CD4-positive, CD25-positive, alpha-beta regulatory T cell (primary cell): ENCODE measurements at regions not wholly inside any gene's neighbourhood (a gene's known extent, or its start where the extent isn't known, plus 50 kb on each side); places are given as distances from the start of the nearest gene placed in this dataset.

Experiments used
- ATAC-seq, 2 donors: fragments of 150-1000 bp; cut with Tn5 transposase; one replicate each; pipeline ENCODE4 v1.10.0; 2021; ENCODE audit warnings: low read depth in 2 of 2, moderate number of reproducible peaks in 2 of 2, moderate library complexity in 1 of 2
- DNase-seq, 3 donors: peaks; one replicate each; pipeline versions ENCODE4 v3.0.0 to v3.0.0-alpha.2; 2012 to 2022; ENCODE audit warnings: mixed read lengths in 1 of 3
- H3K27ac ChIP-seq: one replicate; pipeline ENCODE4 v1.7.0; 2013; ENCODE audit warnings: mild to moderate bottlenecking, low read length; ENCODE audit not compliant: insufficient read depth, poor library complexity, severe bottlenecking
- H3K27me3 ChIP-seq: one replicate; pipeline ENCODE4 v1.7.0; 2013; ENCODE audit warnings: low read length; ENCODE audit not compliant: control insufficient read depth, insufficient read depth
- H3K36me3 ChIP-seq: one replicate; pipeline ENCODE4 v1.7.0; 2013; ENCODE audit warnings: mild to moderate bottlenecking, low read length, moderate library complexity; ENCODE audit not compliant: control insufficient read depth, insufficient read depth
- H3K4me1 ChIP-seq: 2 replicates; pipeline ENCODE4 v1.7.0; 2013; ENCODE audit warnings: mild to moderate bottlenecking, low read length; ENCODE audit not compliant: insufficient read depth, control insufficient read depth, poor library complexity, severe bottlenecking
- H3K4me3 ChIP-seq: one replicate; pipeline ENCODE4 v1.7.0; 2013; ENCODE audit warnings: low read depth, mild to moderate bottlenecking, low read length, moderate library complexity
- H3K9me3 ChIP-seq, 2 experiments: 1 replicate in 1 of 2; 2 replicates in 1 of 2; pipeline ENCODE4 v1.7.0; 2013; ENCODE audit warnings: low read length in 2 of 2, mild to moderate bottlenecking in 1 of 2, moderate library complexity in 1 of 2; ENCODE audit not compliant: control insufficient read depth in 2 of 2
- H3K27ac Mint-ChIP-seq, 3 donors: one replicate each; pipeline ENCODE4 v1.8.0; 2020 to 2022; ENCODE audit warnings: mild to moderate bottlenecking in 3 of 3, mixed read lengths in 3 of 3, moderate library complexity in 2 of 3
- H3K27me3 Mint-ChIP-seq: one replicate; pipeline ENCODE4 v1.8.0; 2022; ENCODE audit warnings: mild to moderate bottlenecking, mixed read lengths
- H3K36me3 Mint-ChIP-seq: one replicate; pipeline ENCODE4 v1.8.0; 2020; ENCODE audit warnings: mixed read lengths
- H3K4me1 Mint-ChIP-seq, 4 donors: one replicate each; pipeline ENCODE4 v1.8.0; 2020 to 2022; ENCODE audit warnings: mixed read lengths in 4 of 4, mild to moderate bottlenecking in 1 of 4
- H3K4me3 Mint-ChIP-seq, 4 donors: one replicate each; pipeline ENCODE4 v1.8.0; 2020 to 2022; ENCODE audit warnings: mild to moderate bottlenecking in 4 of 4, mixed read lengths in 4 of 4, moderate library complexity in 3 of 4
- H3K9me3 Mint-ChIP-seq, 7 donors: one replicate each; pipeline ENCODE4 v1.8.0; 2020 to 2022; ENCODE audit warnings: mixed read lengths in 7 of 7, mild to moderate bottlenecking in 3 of 7, moderate library complexity in 2 of 7

DNA sequence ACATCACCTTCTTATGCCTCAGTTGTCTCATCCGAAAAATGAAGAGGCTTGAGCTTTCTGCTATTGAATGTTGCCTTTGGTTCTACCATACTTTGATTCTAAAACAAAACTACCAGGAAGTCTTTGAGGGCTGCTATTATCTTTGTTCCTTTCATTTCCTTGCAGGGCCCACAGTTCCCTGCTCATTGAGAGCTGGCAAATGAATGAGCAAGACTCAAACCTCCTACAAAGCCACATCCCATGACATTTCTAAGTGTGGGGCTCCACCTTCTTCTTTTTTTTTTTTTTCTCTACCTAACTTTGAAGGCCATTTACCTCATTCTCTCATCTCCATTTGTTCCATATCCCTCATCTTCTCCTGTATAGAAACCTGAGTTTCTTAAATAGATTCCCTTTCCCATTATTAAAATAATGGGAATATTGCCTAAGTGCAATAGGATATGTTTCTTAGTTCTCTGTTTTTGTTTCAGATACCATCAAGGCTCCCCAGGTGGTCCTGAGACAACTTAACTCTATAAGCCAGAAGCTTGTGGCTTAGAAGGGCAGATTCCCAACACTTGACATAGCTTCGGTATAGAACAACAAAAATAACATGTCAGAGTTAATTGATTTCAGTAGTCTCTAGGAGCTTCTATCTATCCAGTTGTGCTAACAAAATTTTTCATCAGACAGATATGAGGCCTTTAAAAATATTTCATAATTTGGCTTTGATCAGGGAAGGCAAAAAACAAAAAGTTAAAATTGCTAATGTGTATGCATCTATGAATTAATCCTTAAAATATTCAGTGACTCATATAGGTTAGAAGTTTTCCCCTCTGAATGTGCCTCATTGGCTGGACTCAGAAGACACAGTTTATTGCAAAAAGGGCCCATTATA, 951.6 kb downstream of the TUSC7 start:
- H3K36me3 ChIP-seq = no peaks in the 10 kb centered on the region
- no peaks in the 10 kb centered on the region for H3K9me3 ChIP-seq
- no peaks in the 10 kb centered on the region for H3K27me3 ChIP-seq
- DNase-seq (no peak), ATAC-seq (no peak)
- H3K4me3 Mint-ChIP-seq = no peak overlapping the region
- H3K9me3 Mint-ChIP-seq = peaks cover 0 to 11% (median 4%) of the 10 kb centered on the region in 7 donors
- H3K4me3 ChIP-seq = no peak overlapping the region
- H3K36me3 Mint-ChIP-seq = no peaks in the 10 kb centered on the region
- H3K4me1 ChIP-seq = no peaks in the 10 kb centered on the region
- H3K27me3 Mint-ChIP-seq = no peaks in the 10 kb centered on the region
- no peak overlapping the region for H3K27ac ChIP-seq
- no peak overlapping the region for H3K27ac Mint-ChIP-seq
- peaks cover 0 to 4% (median 0%) of the 10 kb centered on the region in 4 donors for H3K4me1 Mint-ChIP-seq

GRCh38 chr3:117661818-117662095, 952.2 kb downstream of the TUSC7 start:
- no peaks in the 10 kb centered on the region for H3K36me3 Mint-ChIP-seq
- no peak for ATAC-seq
- H3K4me3 Mint-ChIP-seq = no peak overlapping the region
- no peaks in the 10 kb centered on the region for H3K27me3 Mint-ChIP-seq
- peaks cover 0 to 13% (median 4%) of the 10 kb centered on the region in 7 donors for H3K9me3 Mint-ChIP-seq
- H3K4me3 ChIP-seq = no peak overlapping the region
- H3K4me1 Mint-ChIP-seq = peaks cover 0 to 4% (median 0%) of the 10 kb centered on the region in 4 donors
- no peak overlapping the region for H3K27ac ChIP-seq
- no peak for DNase-seq
- no peaks in the 10 kb centered on the region for H3K4me1 ChIP-seq
- no peaks in the 10 kb centered on the region for H3K36me3 ChIP-seq
- H3K27me3 ChIP-seq = no peaks in the 10 kb centered on the region
- H3K27ac Mint-ChIP-seq = no peak overlapping the region
- H3K9me3 ChIP-seq = peaks cover 0 to 2% of the 10 kb centered on the region in 2 experiments

DNA sequence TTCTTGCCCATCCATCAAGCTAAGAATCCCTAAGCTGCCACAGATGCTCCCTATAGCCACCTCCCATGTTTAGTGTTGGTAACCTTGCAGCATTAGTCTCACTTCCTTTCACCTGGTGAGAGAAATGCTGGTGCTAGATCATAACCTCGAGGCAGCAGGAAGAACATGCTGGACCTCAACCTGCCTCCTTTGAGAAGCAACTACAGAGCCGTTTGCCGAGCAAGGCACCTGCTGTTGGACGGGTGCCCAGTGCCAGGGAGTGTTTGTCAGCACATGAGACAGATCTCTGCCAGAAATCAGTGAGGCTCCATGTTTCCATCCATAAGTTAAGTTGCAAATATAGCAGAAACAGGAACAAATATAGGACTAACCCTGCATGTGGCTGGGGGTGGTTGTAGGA, 955.7 kb downstream of the TUSC7 start:
- H3K36me3 Mint-ChIP-seq = no peaks in the 10 kb centered on the region
- no peak overlapping the region for H3K4me3 Mint-ChIP-seq
- H3K9me3 Mint-ChIP-seq = peaks cover 0 to 15% (median 8%) of the 10 kb centered on the region in 7 donors
- H3K27me3 Mint-ChIP-seq = no peaks in the 10 kb centered on the region
- Histone ChIP-seq H3K4me1 (no peaks in the 10 kb centered on the region), H3K27ac (no peak overlapping the region), H3K9me3 (peaks cover 0 to 4% of the 10 kb centered on the region in 2 experiments), H3K36me3 (no peaks in the 10 kb centered on the region), H3K4me3 (no peak overlapping the region), H3K27me3 (no peaks in the 10 kb centered on the region)
- no peak for ATAC-seq
- no peak overlapping the region for H3K27ac Mint-ChIP-seq
- peaks cover 0 to 4% (median 0%) of the 10 kb centered on the region in 4 donors for H3K4me1 Mint-ChIP-seq
- DNase-seq = no peak

GRCh38 chr3:117666325-117666724, 956.7 kb downstream of the TUSC7 start:
- peaks cover 0 to 4% (median 0%) of the 10 kb centered on the region in 4 donors for H3K4me1 Mint-ChIP-seq

GRCh38 chr3:117666812-117667211, 957.2 kb downstream of the TUSC7 start:
- Mint-ChIP-seq H3K9me3 (peaks cover 0 to 12% (median 6%) of the 10 kb centered on the region in 7 donors), H3K4me3 (no peak overlapping the region), H3K4me1 (peaks cover 0 to 4% (median 0%) of the 10 kb centered on the region in 4 donors), H3K36me3 (no peaks in the 10 kb centered on the region), H3K27me3 (no peaks in the 10 kb centered on the region), H3K27ac (no peak overlapping the region)
- Histone ChIP-seq H3K4me1 (no peaks in the 10 kb centered on the region), H3K4me3 (no peak overlapping the region), H3K9me3 (peaks cover 0 to 4% of the 10 kb centered on the region in 2 experiments), H3K27me3 (no peaks in the 10 kb centered on the region), H3K36me3 (no peaks in the 10 kb centered on the region), H3K27ac (no peak overlapping the region)
- DNase-seq = no peak
- no peak for ATAC-seq

More at GRCh38 chr3:117666325-117666724, 956.7 kb downstream of the TUSC7 start:
- Mint-ChIP-seq H3K36me3 (no peaks in the 10 kb centered on the region), H3K27me3 (no peaks in the 10 kb centered on the region), H3K9me3 (peaks cover 0 to 12% (median 6%) of the 10 kb centered on the region in 7 donors), H3K4me3 (no peak overlapping the region), H3K27ac (no peak overlapping the region)
- no peaks in the 10 kb centered on the region for H3K27me3 ChIP-seq
- ATAC-seq (no peak), DNase-seq (no peak)
- H3K4me3 ChIP-seq = no peak overlapping the region
- H3K4me1 ChIP-seq = no peaks in the 10 kb centered on the region
- H3K36me3 ChIP-seq = no peaks in the 10 kb centered on the region
- H3K27ac ChIP-seq = no peak overlapping the region
- peaks cover 0 to 4% of the 10 kb centered on the region in 2 experiments for H3K9me3 ChIP-seq

DNA sequence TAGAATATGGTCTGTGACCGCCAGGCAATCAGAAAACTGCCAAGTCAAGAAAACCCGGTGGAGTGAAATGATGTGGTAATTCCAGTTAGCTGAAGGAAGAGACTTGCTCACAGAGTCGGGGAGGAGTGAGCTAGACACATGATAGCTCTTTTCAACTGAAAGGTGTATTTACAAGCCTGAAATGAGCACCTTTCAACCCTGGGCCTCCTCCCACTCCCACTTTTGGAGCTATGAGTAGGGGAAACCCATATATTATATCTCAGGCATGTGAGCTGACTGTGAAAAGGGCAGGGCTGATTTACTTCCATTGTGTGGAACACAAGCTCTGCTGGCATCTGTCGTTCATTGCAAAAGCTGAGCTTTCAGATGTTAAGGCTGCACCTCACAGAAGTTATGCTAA, 960.2 kb downstream of the TUSC7 start:
- DNase-seq (no peak), ATAC-seq (no peak)
- H3K4me1 Mint-ChIP-seq = no peaks in the 10 kb centered on the region
- H3K27me3 Mint-ChIP-seq = no peaks in the 10 kb centered on the region
- Histone ChIP-seq H3K9me3 (peaks cover 0 to 4% of the 10 kb centered on the region in 2 experiments), H3K36me3 (no peaks in the 10 kb centered on the region), H3K4me1 (no peaks in the 10 kb centered on the region), H3K27ac (no peak overlapping the region), H3K4me3 (no peak overlapping the region), H3K27me3 (no peaks in the 10 kb centered on the region)
- H3K27ac Mint-ChIP-seq = no peak overlapping the region
- peaks cover 0 to 12% (median 4%) of the 10 kb centered on the region in 7 donors for H3K9me3 Mint-ChIP-seq
- H3K4me3 Mint-ChIP-seq = no peak overlapping the region
- H3K36me3 Mint-ChIP-seq = no peaks in the 10 kb centered on the region

GRCh38 chr3:117671722-117672318, 962.2 kb downstream of the TUSC7 start:
- DNase-seq (no peak), ATAC-seq (no peak)
- no peaks in the 10 kb centered on the region for H3K27me3 ChIP-seq
- H3K36me3 ChIP-seq = no peaks in the 10 kb centered on the region
- Mint-ChIP-seq H3K9me3 (peaks cover 0 to 7% (median 5%) of the 10 kb centered on the region in 7 donors), H3K36me3 (no peaks in the 10 kb centered on the region), H3K4me3 (no peak overlapping the region), H3K27ac (no peak overlapping the region), H3K27me3 (no peaks in the 10 kb centered on the region), H3K4me1 (no peaks in the 10 kb centered on the region)
- H3K4me3 ChIP-seq = no peak overlapping the region
- H3K4me1 ChIP-seq = no peaks in the 10 kb centered on the region
- H3K9me3 ChIP-seq = peaks cover 0 to 2% of the 10 kb centered on the region in 2 experiments
- H3K27ac ChIP-seq = no peak overlapping the region
